GM12865 (cell line): ENCODE measurements at regions not wholly inside any gene's neighbourhood (a gene's known extent, or its start where the extent isn't known, plus 50 kb on each side); places are given as distances from the start of the nearest gene placed in this dataset.

Experiments
- DNase-seq: peaks from one replicate; pipeline ENCODE4 v3.0.0; 2010; ENCODE audit warnings: low read depth
- H3K4me3 ChIP-seq: 2 replicates; pipeline ENCODE4 v1.5.1; 2011; ENCODE audit warnings: mild to moderate bottlenecking, low read depth, low read length, control low read depth
- TF ChIP-seq, protein P1 (sequence below): IDR thresholded peaks from 2 replicates; pipeline ENCODE4 v1.5.1; 2011; ENCODE audit warnings: low read length, control low read depth, low read depth, inconsistent platforms; ENCODE audit not compliant: insufficient read depth; ENCODE audit errors: missing control alignments

DNA sequence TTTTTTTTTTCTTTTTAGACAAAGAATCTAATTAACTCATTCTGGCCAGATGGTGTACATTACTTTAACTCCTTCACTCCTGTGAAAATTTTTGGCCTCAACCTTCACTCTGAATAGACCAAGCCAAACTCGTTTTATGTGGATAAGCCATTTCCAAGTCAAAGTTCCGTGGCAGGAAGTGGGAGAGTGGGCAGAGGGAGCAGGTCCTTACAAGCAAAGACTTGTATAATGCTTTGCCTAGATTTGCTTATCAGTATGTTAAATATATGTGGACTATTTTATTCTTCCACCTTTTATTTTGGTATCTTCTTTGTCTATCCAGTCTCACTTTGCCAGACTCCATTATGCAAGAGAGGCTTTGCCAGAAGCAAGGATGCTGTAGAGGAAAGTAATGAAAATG is 178.1 kb upstream of the TNP1 start:
- no peak overlapping the region for H3K4me3 ChIP-seq
- TF ChIP-seq, protein P1, sequence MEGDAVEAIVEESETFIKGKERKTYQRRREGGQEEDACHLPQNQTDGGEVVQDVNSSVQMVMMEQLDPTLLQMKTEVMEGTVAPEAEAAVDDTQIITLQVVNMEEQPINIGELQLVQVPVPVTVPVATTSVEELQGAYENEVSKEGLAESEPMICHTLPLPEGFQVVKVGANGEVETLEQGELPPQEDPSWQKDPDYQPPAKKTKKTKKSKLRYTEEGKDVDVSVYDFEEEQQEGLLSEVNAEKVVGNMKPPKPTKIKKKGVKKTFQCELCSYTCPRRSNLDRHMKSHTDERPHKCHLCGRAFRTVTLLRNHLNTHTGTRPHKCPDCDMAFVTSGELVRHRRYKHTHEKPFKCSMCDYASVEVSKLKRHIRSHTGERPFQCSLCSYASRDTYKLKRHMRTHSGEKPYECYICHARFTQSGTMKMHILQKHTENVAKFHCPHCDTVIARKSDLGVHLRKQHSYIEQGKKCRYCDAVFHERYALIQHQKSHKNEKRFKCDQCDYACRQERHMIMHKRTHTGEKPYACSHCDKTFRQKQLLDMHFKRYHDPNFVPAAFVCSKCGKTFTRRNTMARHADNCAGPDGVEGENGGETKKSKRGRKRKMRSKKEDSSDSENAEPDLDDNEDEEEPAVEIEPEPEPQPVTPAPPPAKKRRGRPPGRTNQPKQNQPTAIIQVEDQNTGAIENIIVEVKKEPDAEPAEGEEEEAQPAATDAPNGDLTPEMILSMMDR = no peak
- DNase-seq = no peak

DNA sequence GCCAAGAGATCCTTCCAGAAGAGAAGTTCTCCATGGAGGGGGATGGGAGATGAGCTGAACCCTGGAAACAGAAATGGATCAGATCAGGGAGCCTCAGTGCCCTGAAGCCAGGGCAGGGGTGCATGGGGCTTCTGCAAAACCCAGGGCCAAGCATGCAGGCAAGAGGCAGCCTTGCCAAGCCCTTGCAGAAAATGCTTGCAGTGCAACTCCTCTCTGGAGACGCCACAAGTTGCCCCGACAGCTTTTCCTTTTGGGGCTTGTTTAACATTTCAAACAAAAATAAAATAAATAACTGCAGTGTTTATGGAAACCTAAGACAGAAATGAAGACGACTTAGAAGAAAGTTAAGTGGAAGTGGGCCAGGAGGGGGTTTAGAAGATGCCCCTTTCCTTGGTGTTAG is 177.5 kb upstream of the TNP1 start:
- H3K4me3 ChIP-seq = no peak overlapping the region
- no peak for DNase-seq
- TF ChIP-seq, protein P1 = no peak

DNA sequence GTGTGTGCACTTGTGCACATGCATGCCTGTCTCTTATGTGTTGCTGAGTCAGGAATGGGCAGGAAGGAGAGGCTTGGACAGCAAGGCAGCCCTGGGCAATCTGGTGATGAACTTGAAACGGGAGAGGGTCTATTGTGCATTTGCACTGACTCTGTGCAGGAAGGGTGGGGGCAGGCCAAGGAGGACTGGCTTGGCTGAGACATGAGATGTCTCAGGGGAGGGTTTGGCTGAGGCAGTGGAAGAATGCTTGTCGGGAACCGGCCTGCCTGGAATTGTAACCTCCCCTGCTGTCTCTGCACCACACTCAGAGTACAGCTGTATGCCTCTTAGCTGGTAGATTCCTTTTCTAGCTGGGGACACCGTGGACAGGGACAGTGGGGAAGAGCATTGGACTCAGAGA is 176.1 kb upstream of the TNP1 start:
- TF ChIP-seq, protein P1 = no peak
- H3K4me3 ChIP-seq = no peak overlapping the region
- no peak for DNase-seq

DNA sequence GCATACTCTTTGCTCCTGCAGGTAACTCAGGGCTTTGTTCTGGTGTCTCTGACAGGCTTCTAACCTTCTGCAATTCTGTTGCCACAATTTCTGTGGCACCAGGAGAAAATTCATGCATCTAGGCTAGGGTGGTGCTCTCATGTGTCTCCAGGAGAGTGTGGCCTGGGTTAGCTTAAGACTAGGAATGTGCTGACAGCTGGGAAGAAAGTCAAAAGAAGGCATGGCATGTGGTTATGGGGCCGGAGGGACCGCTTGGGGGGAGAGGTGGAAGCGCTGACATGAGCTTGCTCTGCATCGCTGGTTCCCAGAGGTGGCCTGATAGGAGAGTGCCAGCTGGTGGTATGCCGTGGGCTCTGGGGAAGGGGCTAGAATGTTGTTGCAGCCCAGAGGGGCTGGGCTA is 173.3 kb upstream of the TNP1 start:
- DNase-seq = no peak
- no peak overlapping the region for H3K4me3 ChIP-seq
- TF ChIP-seq, protein P1 = no peak

DNA sequence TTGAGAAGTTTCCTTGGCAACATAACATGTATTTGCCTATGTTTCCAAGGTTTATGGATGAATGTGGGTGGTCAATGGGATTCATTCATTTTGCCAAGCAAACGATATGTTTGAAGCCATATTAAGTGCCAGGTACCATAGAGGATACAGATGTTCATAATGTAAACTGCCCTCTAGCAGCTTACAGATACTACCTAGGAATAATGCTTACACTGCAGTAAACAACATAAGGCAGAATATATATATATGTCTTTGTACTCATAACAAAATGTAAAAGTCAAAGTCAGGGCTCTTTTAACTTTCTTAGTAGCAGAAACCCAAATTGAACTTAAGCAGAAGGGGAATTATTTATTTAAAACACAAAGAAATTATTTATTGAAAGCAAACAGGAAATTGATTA is 171.6 kb upstream of the TNP1 start:
- TF ChIP-seq, protein P1 = no peak
- no peak overlapping the region for H3K4me3 ChIP-seq
- no peak for DNase-seq

DNA sequence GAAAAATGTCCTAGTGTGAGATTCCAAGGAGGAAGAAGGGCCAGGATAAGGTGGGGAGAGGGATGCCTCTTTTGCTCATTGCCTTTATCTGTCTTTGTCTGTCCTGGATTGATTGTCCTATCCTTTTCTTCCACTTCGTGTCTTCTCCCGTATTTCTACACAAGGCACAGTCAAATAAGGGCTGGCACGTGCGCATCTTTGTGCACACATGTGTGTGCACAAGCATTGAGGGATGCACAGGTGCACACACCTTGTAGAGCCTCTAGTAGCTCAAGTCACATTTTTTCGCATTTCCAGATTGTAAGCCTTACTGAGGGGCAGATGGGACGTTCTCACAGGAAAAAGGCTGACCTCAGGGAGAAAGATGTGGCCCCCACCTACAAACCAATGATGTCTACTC is 170.2 kb upstream of the TNP1 start:
- no peak overlapping the region for H3K4me3 ChIP-seq
- DNase-seq = no peak
- TF ChIP-seq, protein P1 = no peak

DNA sequence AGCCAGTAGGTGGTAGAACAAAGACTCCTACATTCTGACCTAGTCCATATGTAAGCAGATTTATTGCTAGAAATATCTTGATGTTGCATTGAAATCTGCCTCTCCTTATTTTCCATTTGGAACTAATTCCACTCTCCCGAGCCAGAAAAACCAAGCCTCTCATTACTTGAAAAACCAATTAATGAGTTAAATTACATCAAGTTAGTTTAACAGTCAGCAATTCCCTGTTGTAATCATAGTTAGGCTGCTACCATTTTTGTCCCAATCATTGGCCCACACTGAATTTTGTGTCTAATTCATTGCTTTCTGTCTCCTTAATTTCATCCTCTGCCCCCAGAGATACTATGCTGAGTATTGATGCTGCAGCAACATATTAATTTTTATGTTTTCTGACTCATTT is 168.3 kb upstream of the TNP1 start:
- DNase-seq = no peak
- TF ChIP-seq, protein P1 = no peak
- no peak overlapping the region for H3K4me3 ChIP-seq
